Liver (tissue), 8 donors: ENCODE measurements at regions not wholly inside any gene's neighbourhood (a gene's known extent, or its start where the extent isn't known, plus 50 kb on each side); places are given as distances from the start of the nearest gene placed in this dataset.

Source experiments
- DNase-seq: peaks from one replicate; pipeline ENCODE4 v3.0.0-alpha.2; 2017; ENCODE audit warnings: low spot score
- H3K27ac ChIP-seq, 2 donors: one replicate each; pipeline ENCODE4 v1.7.0; 2013; ENCODE audit warnings: inconsistent platforms in 2 of 2, low read length in 2 of 2, control low read depth in 1 of 2, low read depth in 1 of 2, mild to moderate bottlenecking in 1 of 2
- H3K27me3 ChIP-seq, 4 donors: one replicate each; pipeline versions ENCODE4 v1.6.1 to v1.7.0; 2013; ENCODE audit warnings: low read length in 3 of 4, inconsistent platforms in 1 of 4, mild to moderate bottlenecking in 1 of 4, moderate library complexity in 1 of 4; ENCODE audit not compliant: control insufficient read depth in 4 of 4, insufficient read depth in 4 of 4
- H3K36me3 ChIP-seq, 4 donors: one replicate each; pipeline versions ENCODE4 v1.6.1 to v1.7.0; 2013; ENCODE audit warnings: low read length in 3 of 4, mild to moderate bottlenecking in 3 of 4, low read depth in 1 of 4, moderate library complexity in 1 of 4; ENCODE audit not compliant: control insufficient read depth in 4 of 4, insufficient read depth in 3 of 4
- H3K4me1 ChIP-seq, 4 donors: one replicate each; pipeline versions ENCODE4 v1.6.1 to v1.7.0; 2013; ENCODE audit warnings: low read length in 3 of 4, mild to moderate bottlenecking in 3 of 4, moderate library complexity in 1 of 4; ENCODE audit not compliant: control insufficient read depth in 4 of 4, insufficient read depth in 4 of 4
- H3K4me3 ChIP-seq, 3 donors: one replicate each; pipeline versions ENCODE4 v1.6.1 to v1.7.0; 2013; ENCODE audit warnings: low read length in 3 of 3, control low read depth in 1 of 3, low read depth in 1 of 3, mild to moderate bottlenecking in 1 of 3
- H3K9ac ChIP-seq, 2 donors: one replicate each; pipeline ENCODE4 v1.7.0; 2013; ENCODE audit warnings: low read length in 2 of 2, mild to moderate bottlenecking in 2 of 2, moderate library complexity in 2 of 2, control low read depth in 1 of 2, low read depth in 1 of 2
- H3K9me3 ChIP-seq, 4 donors: one replicate each; pipeline versions ENCODE4 v1.6.1 to v1.7.0; 2013; ENCODE audit warnings: low read length in 3 of 4; ENCODE audit not compliant: control insufficient read depth in 4 of 4
- EGR1 ChIP-seq, 2 donors: IDR thresholded peaks; 2 replicates each; pipeline ENCODE4 v1.6.1; 2016 to 2018; ENCODE audit warnings: antibody characterized with exemption in 2 of 2, low read depth in 2 of 2
- FOXA1 ChIP-seq: IDR thresholded peaks from 2 replicates; pipeline ENCODE4 v1.6.1; 2016; ENCODE audit warnings: antibody characterized with exemption
- FOXA2 ChIP-seq: IDR thresholded peaks from 2 replicates; pipeline ENCODE4 v1.6.1; 2016; ENCODE audit warnings: antibody characterized with exemption
- GABPA ChIP-seq, 2 donors: IDR thresholded peaks in 1 of 2; conservative IDR thresholded peaks in 1 of 2; 2 replicates each; pipeline ENCODE4 v1.6.1; 2016; ENCODE audit warnings: antibody characterized with exemption in 2 of 2, mild to moderate bottlenecking in 1 of 2, moderate library complexity in 1 of 2
- HNF4A ChIP-seq, 2 donors: conservative IDR thresholded peaks; 2 replicates each; pipeline ENCODE4 v1.6.1; 2016; ENCODE audit warnings: antibody characterized with exemption in 2 of 2, mild to moderate bottlenecking in 2 of 2
- HNF4G ChIP-seq: IDR thresholded peaks from 2 replicates; pipeline ENCODE4 v1.6.1; 2016; ENCODE audit warnings: antibody characterized with exemption
- JUND ChIP-seq, 2 donors: IDR thresholded peaks; 2 replicates each; pipeline ENCODE4 v1.6.1; 2016; ENCODE audit warnings: antibody characterized with exemption in 2 of 2
- NR2F2 ChIP-seq: IDR thresholded peaks from 2 replicates; pipeline ENCODE4 v1.6.1; 2016; ENCODE audit warnings: antibody characterized with exemption
- RAD21 ChIP-seq, 2 donors: IDR thresholded peaks; 2 replicates each; pipeline ENCODE4 v1.6.1; 2016; ENCODE audit warnings: antibody characterized with exemption in 2 of 2, mild to moderate bottlenecking in 2 of 2
- RXRA ChIP-seq, 2 donors: IDR thresholded peaks; 2 replicates each; pipeline ENCODE4 v1.6.1; 2017 to 2018; ENCODE audit warnings: antibody characterized with exemption in 2 of 2, mild to moderate bottlenecking in 1 of 2
- SP1 ChIP-seq: IDR thresholded peaks from 2 replicates; pipeline ENCODE4 v1.6.1; 2018; ENCODE audit warnings: antibody characterized with exemption, mild to moderate bottlenecking
- TAF1 ChIP-seq: conservative IDR thresholded peaks from 2 replicates; pipeline ENCODE4 v1.6.1; 2016; ENCODE audit warnings: antibody characterized with exemption, mild to moderate bottlenecking
- YY1 ChIP-seq: IDR thresholded peaks from 2 replicates; pipeline ENCODE4 v1.6.1; 2016; ENCODE audit warnings: antibody characterized with exemption, mild to moderate bottlenecking
- WGBS: extraction: QIAGEN DNeasy Blood & Tissue Kit; methylation state at CpG from one replicate; pipeline ENCODE4 v1.1.7; 2013; 5-methylcytosine and 5-hydroxymethylcytosine counted together
- TF ChIP-seq, protein P1 (sequence below): IDR thresholded peaks from 2 replicates; pipeline ENCODE4 v1.6.1; 2016; ENCODE audit warnings: antibody characterized with exemption
- TF ChIP-seq, protein P2 (sequence below): fragments of 150-350 bp; IDR thresholded peaks from 2 replicates; pipeline ENCODE4 v1.5.1; 2017; ENCODE audit warnings: improper control_type of control experiment, low read depth, low read length; ENCODE audit not compliant: missing input control
- TF ChIP-seq, protein P3 (sequence below): IDR thresholded peaks from 2 replicates; pipeline ENCODE4 v1.6.1; 2016; ENCODE audit warnings: antibody characterized with exemption, mild to moderate bottlenecking
- TF ChIP-seq, protein P4 (sequence below): IDR thresholded peaks from 2 replicates; pipeline ENCODE4 v1.6.1; 2016; ENCODE audit warnings: antibody characterized with exemption
- TF ChIP-seq, protein P5 (sequence below): IDR thresholded peaks from 2 replicates; pipeline ENCODE4 v1.6.1; 2016; ENCODE audit warnings: antibody characterized with exemption
- donor health status: healthy.
- donor health status: healthy.
- donor health status: healthy.
- donor health status: healthy.
- donor health status: healthy.

DNA sequence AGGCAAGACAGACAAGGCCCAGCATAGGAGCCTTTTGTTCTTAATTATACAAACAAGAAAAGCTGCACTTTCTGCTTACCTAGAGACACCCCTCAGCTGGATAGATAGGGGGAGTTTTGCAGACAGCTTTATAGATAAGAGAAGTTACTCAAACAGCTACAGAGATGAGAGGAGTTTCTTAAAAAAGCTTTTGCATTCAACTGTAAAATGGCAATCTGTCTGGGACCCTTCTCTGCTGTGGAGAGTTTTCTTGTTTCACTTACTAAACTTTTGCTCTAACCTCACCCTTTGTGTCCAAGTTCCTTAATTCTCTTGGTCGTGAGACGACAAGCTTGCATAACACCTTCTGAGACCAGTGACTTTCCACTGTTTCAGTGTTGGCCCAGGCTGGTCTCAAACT is 103.8 kb upstream of the CHORDC1 start:
- H3K4me1 ChIP-seq: no peaks in the 10 kb centered on the region
- no peaks in the 10 kb centered on the region for H3K27me3 ChIP-seq
- no peak for DNase-seq
- TF ChIP-seq HNF4A (conservative IDR thresholded peaks at IDR 0.05) (no peak), NR2F2 (no peak), GABPA (IDR thresholded peaks at IDR 0.05 in 1 of 2, conservative IDR thresholded peaks at IDR 0.05 in 1 of 2) (no peak), FOXA1 (no peak), TAF1 (no peak), FOXA2 (no peak), RXRA (IDR thresholded peaks at IDR 0.05) (no peak), HNF4G (no peak), SP1 (no peak), RAD21 (IDR thresholded peaks at IDR 0.05) (no peak), EGR1 (IDR thresholded peaks at IDR 0.05; ENCODE audit: low read depth in 2 of 2) (no peak), YY1 (no peak), JUND (IDR thresholded peaks at IDR 0.05) (no peak)
- TF ChIP-seq, protein P1, sequence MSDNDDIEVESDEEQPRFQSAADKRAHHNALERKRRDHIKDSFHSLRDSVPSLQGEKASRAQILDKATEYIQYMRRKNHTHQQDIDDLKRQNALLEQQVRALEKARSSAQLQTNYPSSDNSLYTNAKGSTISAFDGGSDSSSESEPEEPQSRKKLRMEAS: no peak
- TF ChIP-seq, protein P2, sequence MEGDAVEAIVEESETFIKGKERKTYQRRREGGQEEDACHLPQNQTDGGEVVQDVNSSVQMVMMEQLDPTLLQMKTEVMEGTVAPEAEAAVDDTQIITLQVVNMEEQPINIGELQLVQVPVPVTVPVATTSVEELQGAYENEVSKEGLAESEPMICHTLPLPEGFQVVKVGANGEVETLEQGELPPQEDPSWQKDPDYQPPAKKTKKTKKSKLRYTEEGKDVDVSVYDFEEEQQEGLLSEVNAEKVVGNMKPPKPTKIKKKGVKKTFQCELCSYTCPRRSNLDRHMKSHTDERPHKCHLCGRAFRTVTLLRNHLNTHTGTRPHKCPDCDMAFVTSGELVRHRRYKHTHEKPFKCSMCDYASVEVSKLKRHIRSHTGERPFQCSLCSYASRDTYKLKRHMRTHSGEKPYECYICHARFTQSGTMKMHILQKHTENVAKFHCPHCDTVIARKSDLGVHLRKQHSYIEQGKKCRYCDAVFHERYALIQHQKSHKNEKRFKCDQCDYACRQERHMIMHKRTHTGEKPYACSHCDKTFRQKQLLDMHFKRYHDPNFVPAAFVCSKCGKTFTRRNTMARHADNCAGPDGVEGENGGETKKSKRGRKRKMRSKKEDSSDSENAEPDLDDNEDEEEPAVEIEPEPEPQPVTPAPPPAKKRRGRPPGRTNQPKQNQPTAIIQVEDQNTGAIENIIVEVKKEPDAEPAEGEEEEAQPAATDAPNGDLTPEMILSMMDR: no peak
- TF ChIP-seq, protein P3, sequence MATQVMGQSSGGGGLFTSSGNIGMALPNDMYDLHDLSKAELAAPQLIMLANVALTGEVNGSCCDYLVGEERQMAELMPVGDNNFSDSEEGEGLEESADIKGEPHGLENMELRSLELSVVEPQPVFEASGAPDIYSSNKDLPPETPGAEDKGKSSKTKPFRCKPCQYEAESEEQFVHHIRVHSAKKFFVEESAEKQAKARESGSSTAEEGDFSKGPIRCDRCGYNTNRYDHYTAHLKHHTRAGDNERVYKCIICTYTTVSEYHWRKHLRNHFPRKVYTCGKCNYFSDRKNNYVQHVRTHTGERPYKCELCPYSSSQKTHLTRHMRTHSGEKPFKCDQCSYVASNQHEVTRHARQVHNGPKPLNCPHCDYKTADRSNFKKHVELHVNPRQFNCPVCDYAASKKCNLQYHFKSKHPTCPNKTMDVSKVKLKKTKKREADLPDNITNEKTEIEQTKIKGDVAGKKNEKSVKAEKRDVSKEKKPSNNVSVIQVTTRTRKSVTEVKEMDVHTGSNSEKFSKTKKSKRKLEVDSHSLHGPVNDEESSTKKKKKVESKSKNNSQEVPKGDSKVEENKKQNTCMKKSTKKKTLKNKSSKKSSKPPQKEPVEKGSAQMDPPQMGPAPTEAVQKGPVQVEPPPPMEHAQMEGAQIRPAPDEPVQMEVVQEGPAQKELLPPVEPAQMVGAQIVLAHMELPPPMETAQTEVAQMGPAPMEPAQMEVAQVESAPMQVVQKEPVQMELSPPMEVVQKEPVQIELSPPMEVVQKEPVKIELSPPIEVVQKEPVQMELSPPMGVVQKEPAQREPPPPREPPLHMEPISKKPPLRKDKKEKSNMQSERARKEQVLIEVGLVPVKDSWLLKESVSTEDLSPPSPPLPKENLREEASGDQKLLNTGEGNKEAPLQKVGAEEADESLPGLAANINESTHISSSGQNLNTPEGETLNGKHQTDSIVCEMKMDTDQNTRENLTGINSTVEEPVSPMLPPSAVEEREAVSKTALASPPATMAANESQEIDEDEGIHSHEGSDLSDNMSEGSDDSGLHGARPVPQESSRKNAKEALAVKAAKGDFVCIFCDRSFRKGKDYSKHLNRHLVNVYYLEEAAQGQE: no peak
- TF ChIP-seq, protein P4, sequence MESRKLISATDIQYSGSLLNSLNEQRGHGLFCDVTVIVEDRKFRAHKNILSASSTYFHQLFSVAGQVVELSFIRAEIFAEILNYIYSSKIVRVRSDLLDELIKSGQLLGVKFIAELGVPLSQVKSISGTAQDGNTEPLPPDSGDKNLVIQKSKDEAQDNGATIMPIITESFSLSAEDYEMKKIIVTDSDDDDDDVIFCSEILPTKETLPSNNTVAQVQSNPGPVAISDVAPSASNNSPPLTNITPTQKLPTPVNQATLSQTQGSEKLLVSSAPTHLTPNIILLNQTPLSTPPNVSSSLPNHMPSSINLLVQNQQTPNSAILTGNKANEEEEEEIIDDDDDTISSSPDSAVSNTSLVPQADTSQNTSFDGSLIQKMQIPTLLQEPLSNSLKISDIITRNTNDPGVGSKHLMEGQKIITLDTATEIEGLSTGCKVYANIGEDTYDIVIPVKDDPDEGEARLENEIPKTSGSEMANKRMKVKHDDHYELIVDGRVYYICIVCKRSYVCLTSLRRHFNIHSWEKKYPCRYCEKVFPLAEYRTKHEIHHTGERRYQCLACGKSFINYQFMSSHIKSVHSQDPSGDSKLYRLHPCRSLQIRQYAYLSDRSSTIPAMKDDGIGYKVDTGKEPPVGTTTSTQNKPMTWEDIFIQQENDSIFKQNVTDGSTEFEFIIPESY: no peak
- TF ChIP-seq, protein P5, sequence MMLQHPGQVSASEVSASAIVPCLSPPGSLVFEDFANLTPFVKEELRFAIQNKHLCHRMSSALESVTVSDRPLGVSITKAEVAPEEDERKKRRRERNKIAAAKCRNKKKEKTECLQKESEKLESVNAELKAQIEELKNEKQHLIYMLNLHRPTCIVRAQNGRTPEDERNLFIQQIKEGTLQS: no peak
- no peak overlapping the region for H3K27ac ChIP-seq
- no peaks in the 10 kb centered on the region for H3K36me3 ChIP-seq
- no peak overlapping the region for H3K4me3 ChIP-seq
- H3K9ac ChIP-seq: no peak overlapping the region
- no peaks in the 10 kb centered on the region for H3K9me3 ChIP-seq
- WGBS: 73% methylated on average over 2 of the region's 2 CpGs
